BE2C (cell line): ENCODE measurements at regions not wholly inside any gene's neighbourhood (a gene's known extent, or its start where the extent isn't known, plus 50 kb on each side); places are given as distances from the start of the nearest gene placed in this dataset.
"Not testable (repeated sequence)": the region's sequence is repeated elsewhere in the genome, so short reads cannot be mapped to it uniquely, and the experiment has no call there.

Source experiments
- DNase-seq: peaks from one replicate; pipeline ENCODE4 v3.0.0-alpha.2; 2020
- H3K27me3 ChIP-seq: fragments of 250-450 bp; sonication (Bioruptor Pico); 2 replicates; pipeline ENCODE4 v1.5.1; 2020; ENCODE audit warnings: mild to moderate bottlenecking
- H3K36me3 ChIP-seq: fragments of 250-450 bp; sonication (Bioruptor Pico); 2 replicates; pipeline ENCODE4 v1.5.1; 2020; ENCODE audit warnings: mild to moderate bottlenecking
- H3K4me1 ChIP-seq: fragments of 250-450 bp; sonication (Bioruptor Pico); 2 replicates; pipeline ENCODE4 v1.5.1; 2020
- H3K4me3 ChIP-seq: 2 replicates; pipeline ENCODE4 v1.5.1; 2011; ENCODE audit warnings: low read depth, low read length
- H3K9me3 ChIP-seq: fragments of 250-450 bp; sonication (Bioruptor Pico); 2 replicates; pipeline ENCODE4 v1.5.1; 2020
- TF ChIP-seq, protein P1 (sequence below): IDR thresholded peaks from 2 replicates; pipeline ENCODE4 v1.5.1; 2012; ENCODE audit warnings: mild to moderate bottlenecking, low read depth, low read length

- Histone ChIP-seq H3K4me1 (no peaks in the 10 kb centered on the region), H3K9me3 (no peaks in the 10 kb centered on the region), H3K4me3 (no peak overlapping the region), H3K36me3 (no peaks in the 10 kb centered on the region), H3K27me3 (peaks cover 2% of the 10 kb centered on the region; the same call in 1 of the 2 replicates)
- TF ChIP-seq, protein P1, sequence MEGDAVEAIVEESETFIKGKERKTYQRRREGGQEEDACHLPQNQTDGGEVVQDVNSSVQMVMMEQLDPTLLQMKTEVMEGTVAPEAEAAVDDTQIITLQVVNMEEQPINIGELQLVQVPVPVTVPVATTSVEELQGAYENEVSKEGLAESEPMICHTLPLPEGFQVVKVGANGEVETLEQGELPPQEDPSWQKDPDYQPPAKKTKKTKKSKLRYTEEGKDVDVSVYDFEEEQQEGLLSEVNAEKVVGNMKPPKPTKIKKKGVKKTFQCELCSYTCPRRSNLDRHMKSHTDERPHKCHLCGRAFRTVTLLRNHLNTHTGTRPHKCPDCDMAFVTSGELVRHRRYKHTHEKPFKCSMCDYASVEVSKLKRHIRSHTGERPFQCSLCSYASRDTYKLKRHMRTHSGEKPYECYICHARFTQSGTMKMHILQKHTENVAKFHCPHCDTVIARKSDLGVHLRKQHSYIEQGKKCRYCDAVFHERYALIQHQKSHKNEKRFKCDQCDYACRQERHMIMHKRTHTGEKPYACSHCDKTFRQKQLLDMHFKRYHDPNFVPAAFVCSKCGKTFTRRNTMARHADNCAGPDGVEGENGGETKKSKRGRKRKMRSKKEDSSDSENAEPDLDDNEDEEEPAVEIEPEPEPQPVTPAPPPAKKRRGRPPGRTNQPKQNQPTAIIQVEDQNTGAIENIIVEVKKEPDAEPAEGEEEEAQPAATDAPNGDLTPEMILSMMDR, result no peak
- no peak for DNase-seq
Observed at GRCh38 chr16:31674686-31675085, 147.0 kb downstream of the AHSP start.

DNA sequence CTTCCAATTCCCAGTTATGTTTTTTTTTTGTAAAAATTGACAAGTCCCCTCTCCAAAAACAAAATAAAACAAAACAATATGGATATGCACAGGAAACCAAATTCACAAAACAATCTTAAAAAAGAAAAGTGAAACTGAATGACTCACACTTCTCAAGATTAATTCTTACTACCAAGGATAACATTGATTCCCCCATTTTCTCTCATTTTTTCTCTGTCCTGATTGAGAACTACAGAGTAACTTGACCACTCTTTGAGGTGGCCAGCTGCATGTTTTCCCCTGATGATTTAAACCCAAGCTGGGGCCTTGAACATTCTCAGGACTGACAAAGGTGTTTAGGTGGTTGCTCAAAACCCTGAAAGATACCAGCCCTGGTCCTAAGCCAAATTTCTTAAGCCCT is 149.0 kb downstream of the AHSP start:
- Histone ChIP-seq H3K9me3 (no peaks in the 10 kb centered on the region), H3K4me1 (no peaks in the 10 kb centered on the region), H3K4me3 (no peak overlapping the region), H3K27me3 (no peaks in the 10 kb centered on the region), H3K36me3 (no peaks in the 10 kb centered on the region)
- no peak for DNase-seq
- TF ChIP-seq, protein P1, result no peak

DNA sequence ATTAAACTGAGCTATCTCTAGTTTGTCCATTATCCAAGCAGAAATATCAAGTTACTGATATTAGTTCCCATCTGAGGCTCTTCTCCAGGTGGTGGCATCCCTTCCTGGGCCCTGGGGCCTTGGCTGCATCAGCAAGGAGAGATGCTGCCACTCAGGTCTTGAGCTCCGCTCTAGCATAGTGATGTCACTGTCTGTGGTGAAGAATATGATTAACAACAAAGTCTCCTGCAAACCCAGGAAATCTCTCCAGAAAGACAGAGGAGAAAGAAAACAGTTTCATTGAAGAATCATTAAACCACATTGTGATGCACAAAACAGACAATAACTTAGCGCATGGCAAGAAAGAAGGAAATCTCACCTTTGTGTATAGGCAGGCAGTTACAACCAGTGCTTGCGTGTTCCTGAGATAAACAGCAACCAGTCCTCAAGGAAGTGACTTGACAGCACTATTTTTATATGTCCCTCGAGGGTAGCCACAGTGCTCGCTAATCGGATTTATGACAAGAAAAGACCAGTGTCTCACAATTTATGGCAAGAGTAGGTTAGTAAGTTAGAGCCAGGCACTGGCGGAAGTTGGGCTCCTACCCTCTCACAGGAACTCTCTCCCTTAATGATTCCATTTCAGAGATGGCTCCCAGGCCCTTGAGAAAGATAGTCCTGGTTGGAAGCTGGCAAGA is 151.1 kb downstream of the AHSP start:
- Histone ChIP-seq H3K4me1 (no peaks in the 10 kb centered on the region), H3K9me3 (no peaks in the 10 kb centered on the region), H3K36me3 (no peaks in the 10 kb centered on the region), H3K27me3 (no peaks in the 10 kb centered on the region), H3K4me3 (no peak overlapping the region)
- TF ChIP-seq, protein P1, result no peak
- DNase-seq, result no peak

DNA sequence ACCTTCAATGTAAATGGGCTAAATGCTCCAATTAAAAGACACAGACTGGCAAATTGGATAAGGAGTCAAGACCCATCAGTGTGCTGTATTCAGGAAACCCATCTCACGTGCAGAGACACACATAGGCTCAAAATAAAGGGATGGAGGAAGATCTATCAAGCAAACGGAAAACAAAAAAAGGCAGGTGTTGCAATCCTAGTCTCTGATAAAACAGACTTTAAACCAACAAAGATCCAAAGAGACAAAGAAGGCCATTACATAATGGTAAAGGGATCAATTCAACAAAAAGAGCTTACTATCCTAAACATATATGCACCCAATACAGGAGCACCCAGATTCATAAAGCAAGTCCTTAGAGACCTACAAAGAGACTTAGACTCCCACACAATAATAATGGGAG is 161.6 kb downstream of the AHSP start:
- not testable (repeated sequence) for H3K4me1 ChIP-seq, H3K4me3 ChIP-seq, DNase-seq, H3K9me3 ChIP-seq, H3K36me3 ChIP-seq, H3K27me3 ChIP-seq

- H3K4me1 ChIP-seq, DNase-seq, H3K4me3 ChIP-seq, H3K9me3 ChIP-seq, H3K27me3 ChIP-seq, H3K36me3 ChIP-seq: not testable (repeated sequence)
Observed at GRCh38 chr16:31692338-31692737, 164.6 kb downstream of the AHSP start.

GRCh38 chr16:31693733-31694132 is 166.0 kb downstream of the AHSP start:
- no peaks in the 10 kb centered on the region for H3K36me3 ChIP-seq
- no peaks in the 10 kb centered on the region for H3K4me1 ChIP-seq
- no peak for DNase-seq
- no peak overlapping the region for H3K4me3 ChIP-seq
- H3K9me3 ChIP-seq, result no peaks in the 10 kb centered on the region
- TF ChIP-seq, protein P1, result no peak
- H3K27me3 ChIP-seq, result no peaks in the 10 kb centered on the region

- Histone ChIP-seq H3K27me3 (no peaks in the 10 kb centered on the region), H3K9me3 (no peaks in the 10 kb centered on the region), H3K4me1 (no peaks in the 10 kb centered on the region), H3K36me3 (no peaks in the 10 kb centered on the region), H3K4me3 (no peak overlapping the region)
- DNase-seq, result no peak
- TF ChIP-seq, protein P1, result no peak
Observed at GRCh38 chr16:31694461-31694860, 166.8 kb downstream of the AHSP start.
